ENCODE measurements at regions not wholly inside any gene's neighbourhood (a gene's known extent, or its start where the extent isn't known, plus 50 kb on each side); places are given as distances from the start of the nearest gene placed in this dataset.
"Not testable (repeated sequence)": the region's sequence is repeated elsewhere in the genome, so short reads cannot be mapped to it uniquely, and the experiment has no call there.

DNA sequence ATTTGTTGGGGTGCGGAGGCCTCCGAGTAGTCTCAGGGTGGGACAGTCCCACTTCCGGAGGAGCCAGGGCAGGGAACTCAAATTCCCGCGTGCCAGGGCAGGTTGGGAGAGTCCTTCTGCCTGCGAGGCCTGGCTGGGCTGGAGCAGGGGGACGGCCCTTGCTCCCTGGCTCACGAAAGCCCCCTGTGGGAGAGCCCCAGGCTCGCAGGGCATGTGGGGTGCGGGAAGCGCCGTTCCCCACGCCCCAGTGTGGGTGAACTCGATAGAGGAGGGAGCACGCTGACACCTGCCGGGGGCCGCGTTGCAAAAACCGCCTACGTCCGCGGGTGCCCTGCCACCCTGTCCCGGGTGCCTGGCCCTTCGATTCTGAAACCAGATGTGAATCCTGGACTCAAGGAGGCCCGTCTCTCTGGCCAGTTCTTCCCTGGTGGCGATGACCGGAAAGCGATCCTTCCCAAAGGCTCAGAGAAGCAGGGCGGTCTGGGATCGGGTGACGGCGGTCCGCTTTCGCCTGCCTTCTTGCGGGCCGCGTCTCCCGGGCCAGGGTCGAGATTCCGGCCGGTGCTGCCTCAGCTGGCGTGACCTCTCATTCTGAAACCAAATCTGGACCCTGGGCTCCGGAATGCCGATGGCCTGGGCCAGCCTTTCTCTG lies 1846.5 kb upstream of the DEFB115 start:
- TF ChIP-seq, protein P1, sequence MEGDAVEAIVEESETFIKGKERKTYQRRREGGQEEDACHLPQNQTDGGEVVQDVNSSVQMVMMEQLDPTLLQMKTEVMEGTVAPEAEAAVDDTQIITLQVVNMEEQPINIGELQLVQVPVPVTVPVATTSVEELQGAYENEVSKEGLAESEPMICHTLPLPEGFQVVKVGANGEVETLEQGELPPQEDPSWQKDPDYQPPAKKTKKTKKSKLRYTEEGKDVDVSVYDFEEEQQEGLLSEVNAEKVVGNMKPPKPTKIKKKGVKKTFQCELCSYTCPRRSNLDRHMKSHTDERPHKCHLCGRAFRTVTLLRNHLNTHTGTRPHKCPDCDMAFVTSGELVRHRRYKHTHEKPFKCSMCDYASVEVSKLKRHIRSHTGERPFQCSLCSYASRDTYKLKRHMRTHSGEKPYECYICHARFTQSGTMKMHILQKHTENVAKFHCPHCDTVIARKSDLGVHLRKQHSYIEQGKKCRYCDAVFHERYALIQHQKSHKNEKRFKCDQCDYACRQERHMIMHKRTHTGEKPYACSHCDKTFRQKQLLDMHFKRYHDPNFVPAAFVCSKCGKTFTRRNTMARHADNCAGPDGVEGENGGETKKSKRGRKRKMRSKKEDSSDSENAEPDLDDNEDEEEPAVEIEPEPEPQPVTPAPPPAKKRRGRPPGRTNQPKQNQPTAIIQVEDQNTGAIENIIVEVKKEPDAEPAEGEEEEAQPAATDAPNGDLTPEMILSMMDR (conservative IDR thresholded peaks at IDR 0.05): no peak
- no peak overlapping the region for H3K27ac ChIP-seq

DNA sequence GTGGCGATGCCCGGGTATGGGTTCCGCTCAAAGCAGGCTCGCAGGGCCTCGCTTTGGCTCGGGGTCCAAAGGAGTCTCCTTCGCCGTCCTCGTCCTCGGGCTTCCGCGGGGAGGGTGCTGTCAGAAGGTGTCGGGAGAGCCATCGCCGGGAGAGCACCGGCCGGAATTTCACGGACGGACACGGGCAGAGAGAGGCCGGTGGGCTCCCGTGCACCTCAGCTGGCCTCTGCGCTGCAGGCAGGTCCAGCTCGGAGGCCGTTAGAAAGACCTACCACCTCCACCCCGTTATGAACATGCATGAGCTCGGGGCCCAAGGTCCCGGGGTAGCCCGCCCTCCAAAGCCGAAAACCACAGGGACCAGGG lies 1846.0 kb upstream of the DEFB115 start:
- not testable (repeated sequence) for H3K27ac ChIP-seq

DNA sequence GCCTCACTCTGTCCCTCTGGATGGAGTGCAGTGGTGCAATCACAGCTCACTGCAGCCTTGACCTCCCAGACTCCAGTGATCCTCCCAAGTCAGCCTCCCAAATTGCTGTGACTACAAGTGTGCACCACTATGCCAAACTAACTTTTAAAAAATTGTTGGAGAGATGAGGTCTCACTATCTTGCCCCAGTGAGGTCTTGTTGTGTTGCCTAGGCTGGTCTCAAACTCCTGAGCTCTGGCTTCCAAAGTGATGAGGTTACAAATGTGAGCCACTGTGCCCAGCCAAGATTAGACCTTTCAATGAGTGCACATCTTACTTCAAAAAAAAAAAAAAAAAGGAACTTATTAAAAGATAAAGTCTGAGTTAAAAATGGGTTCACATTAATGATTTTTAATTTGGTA lies 1838.1 kb upstream of the DEFB115 start:
- no peak overlapping the region for H3K27ac ChIP-seq
- TF ChIP-seq, protein P1 (conservative IDR thresholded peaks at IDR 0.05): no peak

DNA sequence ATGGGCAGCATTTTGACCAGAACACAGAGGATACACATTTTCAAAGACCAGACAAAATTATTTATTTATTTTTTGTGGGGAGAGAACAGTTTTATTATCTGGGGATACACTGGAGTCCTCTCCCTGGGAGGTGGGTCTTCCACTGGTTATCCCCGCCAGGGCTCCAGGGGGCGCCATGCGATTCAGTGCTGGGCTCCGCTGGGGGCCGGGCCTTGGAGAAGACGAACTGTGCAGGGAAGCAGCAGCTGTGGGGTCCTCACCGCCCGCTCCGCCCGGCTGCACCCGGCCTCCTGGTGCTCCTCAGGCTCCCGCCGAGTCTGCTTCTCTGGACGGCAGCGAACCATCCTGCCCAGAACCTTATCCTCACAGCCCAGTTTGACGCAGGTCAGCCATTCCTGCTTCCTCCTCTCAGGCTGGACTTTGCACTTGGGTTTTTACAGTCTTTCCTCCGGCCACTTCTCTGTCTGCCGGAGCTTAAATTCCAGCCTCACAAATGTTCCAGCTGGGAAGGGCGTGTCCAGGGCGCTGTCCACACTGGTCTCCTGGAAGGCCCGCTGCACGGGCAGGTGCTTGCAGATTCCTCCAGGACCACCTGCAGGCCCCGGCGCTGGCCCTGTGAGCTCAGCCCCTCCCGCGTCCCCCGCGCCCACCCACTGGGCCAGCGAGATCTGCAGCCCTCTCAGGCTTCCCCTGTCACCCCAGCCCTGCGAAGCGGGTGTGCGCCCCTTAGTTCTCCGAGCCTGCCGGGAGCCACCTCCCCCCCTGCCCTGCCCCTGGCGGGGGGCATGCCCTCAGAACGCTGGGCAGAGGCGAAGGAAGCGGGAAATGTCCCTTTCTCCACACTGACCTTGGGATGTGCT lies 1830.0 kb upstream of the DEFB115 start:
- H3K27ac ChIP-seq: no peak overlapping the region
- TF ChIP-seq, protein P1 (conservative IDR thresholded peaks at IDR 0.05): no peak

DNA sequence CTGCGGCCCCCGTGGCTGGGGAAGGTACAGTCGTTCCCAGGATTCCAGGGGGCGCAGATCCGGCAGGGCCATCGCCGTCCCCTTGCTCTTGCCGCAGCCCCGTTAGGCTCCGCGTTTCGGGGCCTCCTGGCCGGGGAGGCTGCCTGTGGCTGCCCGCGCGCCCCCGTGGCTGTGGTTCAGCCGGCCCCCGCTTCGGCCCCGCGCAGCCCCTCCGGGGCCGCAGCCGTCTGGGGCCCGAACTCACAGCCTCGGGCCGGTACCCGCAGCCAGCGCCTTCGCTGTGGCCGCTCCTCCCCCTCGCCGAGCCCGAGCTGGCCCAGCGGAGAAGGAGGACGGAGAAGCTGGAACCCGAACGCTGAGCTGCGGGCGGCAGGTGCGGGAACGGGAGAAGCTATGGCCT lies 1826.9 kb upstream of the DEFB115 start:
- TF ChIP-seq, protein P1 (conservative IDR thresholded peaks at IDR 0.05): no peak
- no peak overlapping the region for H3K27ac ChIP-seq

DNA sequence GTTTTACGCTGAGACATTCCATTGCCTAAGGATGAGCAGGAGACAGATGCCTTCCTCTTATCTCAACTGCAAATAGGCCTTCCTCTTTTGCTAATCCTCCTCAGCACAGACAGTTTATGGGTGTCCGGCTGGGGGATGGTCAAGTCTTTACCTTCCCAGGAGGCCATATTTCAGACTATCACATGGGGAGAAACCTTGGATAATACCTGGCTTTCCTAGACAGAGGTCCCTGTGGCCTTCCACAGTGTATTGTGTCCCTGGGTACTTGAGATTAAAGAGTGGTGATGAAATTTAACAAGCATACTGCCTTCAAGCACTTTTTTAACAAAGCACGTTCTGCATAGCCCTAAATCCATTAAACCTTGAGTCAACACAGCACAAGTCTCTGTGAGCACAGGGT lies 1816.7 kb upstream of the DEFB115 start:
- peak overlapping the region; percentile 83 for H3K27ac ChIP-seq

DNA sequence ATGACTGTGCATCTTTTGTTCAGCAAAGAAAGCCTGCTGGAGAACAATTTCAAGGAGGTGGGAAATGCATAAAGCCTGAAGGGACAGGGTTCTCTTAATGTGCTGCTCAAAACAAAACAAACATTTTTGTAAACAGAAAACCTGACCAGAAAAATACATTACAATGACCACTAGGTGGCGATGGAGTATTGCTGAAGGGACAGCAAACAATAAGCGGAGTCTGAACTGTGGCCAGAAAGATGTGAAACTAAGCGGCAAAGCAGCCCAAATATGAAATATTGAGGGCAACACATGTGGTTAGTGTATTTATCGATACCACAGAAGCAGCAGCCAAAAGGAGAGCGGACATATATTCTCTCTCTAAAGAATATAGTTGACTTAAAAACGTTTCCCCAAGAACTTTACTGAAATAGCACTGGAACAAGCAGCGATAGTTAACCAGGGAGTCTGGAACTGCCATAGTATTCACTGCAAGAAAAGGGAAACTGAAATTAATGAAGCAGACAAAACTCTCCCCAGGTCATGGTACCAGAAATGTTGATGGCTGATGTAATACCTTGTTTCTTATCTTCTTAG lies 1814.2 kb upstream of the DEFB115 start:
- TF ChIP-seq, protein P1 (conservative IDR thresholded peaks at IDR 0.05): peak; percentile 87
- H3K27ac ChIP-seq: not testable (repeated sequence)

DNA sequence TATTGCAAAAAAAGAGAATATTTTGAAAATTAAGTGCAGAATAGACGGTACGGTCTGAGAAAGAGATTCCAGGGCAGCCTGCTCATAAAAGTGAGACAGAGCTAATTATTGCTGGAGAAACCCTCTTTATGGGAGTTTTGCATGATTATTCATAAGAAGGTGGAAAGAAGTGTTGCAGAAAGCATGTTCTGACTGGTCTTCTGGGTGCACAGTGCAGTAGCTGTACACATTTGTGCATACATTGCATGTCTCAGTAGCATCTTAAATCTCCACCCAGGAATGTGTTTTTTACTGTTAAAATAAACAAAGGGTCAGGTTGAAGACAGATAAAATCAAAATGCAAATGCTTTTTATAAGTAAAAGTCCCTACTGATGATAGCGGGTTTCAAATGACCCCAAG lies 1813.6 kb upstream of the DEFB115 start:
- H3K27ac ChIP-seq: no peak overlapping the region
- TF ChIP-seq, protein P1 (conservative IDR thresholded peaks at IDR 0.05): no peak

DNA sequence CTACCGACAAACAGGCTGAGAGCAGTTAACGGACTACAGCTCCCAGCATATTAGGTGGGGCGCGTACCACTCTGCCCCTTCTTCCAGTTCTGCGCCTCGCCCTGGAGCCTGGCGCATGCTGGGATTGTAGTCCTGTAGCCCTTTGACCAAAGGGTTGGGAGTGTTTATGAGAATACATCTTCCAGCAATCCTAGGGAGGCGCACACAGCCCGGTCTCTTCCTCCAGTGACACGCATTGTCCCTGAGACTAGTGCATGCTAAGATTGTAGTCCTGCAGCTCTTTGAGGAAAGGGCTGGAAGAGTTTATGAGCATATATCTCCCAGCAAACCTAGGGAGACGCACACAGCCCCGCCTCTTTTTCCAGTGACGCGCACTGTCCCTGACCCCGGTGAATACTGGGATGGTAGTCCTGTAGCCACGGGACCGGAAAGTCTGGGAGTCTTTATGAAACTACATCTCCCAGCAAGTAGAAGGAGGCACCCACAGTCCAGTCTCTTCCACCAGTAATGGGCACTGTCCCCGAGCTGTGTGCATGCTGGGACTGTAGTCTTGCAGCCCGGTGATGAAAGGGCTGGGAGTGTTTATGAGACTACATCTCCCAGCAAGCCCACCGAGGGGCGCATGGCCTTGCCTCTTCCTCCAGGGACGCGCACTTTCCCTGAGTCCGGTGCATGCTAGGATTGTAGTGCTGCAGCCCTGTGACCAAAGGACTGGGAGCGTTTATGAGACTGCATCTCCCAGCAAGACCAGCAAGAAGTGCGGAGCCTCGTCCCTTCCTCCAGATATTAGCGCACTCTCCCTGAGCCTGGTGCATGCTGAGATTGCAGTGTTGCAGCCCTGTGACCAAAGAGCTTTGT lies 1812.2 kb upstream of the DEFB115 start:
- not testable (repeated sequence) for H3K27ac ChIP-seq

DNA sequence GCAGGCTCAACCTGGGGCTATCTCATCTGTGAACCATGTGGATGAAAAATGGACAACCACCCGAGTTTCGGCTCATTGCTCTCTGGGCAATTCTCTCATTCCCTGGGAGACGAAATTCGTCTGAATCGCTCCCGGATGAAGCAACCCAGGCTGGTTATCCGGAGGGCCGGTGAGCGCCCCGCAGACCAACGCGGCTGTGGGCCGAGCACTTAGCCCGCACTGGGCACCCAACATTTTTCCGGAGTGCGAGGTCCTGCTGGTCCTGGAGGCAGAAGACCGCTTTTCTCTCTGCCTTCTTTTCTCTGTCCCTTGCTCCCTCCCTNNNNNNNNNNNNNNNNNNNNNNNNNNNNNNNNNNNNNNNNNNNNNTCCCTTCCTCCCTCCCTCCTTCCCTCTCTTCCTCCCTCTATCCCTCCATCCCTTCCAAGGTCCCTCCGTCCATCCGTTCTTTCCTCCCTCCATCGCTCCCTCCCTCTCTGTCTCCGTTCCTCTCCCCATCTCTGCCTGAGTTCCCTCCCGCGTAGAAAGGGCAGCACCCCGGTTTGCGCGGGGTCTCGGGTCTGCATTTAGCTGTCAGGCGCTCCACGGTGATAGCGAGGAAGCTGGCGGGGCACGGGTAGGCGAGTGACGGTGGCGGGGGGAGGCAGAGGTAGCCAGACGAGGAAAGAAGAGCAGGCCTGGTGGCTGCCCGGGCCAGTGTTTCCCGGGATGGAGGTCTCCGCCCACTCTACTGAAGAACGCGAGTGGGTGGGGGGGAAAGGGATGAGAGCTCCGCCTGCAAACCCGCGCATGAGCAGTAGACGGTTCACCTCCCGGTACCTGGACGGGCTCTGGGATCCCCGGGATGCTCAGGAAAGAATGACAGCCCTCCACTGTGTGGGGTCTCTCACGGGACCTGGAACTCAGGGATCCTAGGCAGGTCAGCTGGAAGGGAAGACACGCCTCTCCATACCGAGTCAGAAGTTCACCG lies 1809.7 kb upstream of the DEFB115 start:
- H3K27ac ChIP-seq: not testable (repeated sequence)

Measured in VCaP (cell line).